ENCODE measurements at regions not wholly inside any gene's neighbourhood (a gene's known extent, or its start where the extent isn't known, plus 50 kb on each side); places are given as distances from the start of the nearest gene placed in this dataset.

GRCh38 chr7:130975731-130976130, 241.7 kb upstream of the KLF14 start:
- H3K27me3 ChIP-seq: no peaks in the 10 kb centered on the region
- H3K9me3 ChIP-seq: no peaks in the 10 kb centered on the region
- DNase-seq (ENCODE audit: low spot score in 2 of 2): no peak
- H3K4me1 ChIP-seq: peaks cover 0 to 5% of the 10 kb centered on the region in 2 donors
- no peak overlapping the region for H3K4me3 ChIP-seq
- TF ChIP-seq POLR2A (IDR thresholded peaks at IDR 0.05) (no peak), CTCF (IDR thresholded peaks at IDR 0.05) (no peak), POLR2AphosphoS5 (IDR thresholded peaks at IDR 0.05) (no peak)
- intact Hi-C loops (cut with DNase I; ENCODE audit: low total_unique reads): no loop called here
- no peaks in the 10 kb centered on the region for H3K36me3 ChIP-seq
- H3K27ac ChIP-seq: no peak overlapping the region

- peak overlapping the region; percentile 3 to 37 for H3K27ac ChIP-seq
- TF ChIP-seq CTCF (IDR thresholded peaks at IDR 0.05): peak; percentile 24 to 49 (median 49)
- no peak for TF ChIP-seq POLR2A (IDR thresholded peaks at IDR 0.05)
- no peak for TF ChIP-seq POLR2AphosphoS5 (IDR thresholded peaks at IDR 0.05)
- no peaks in the 10 kb centered on the region for H3K27me3 ChIP-seq
- no peaks in the 10 kb centered on the region for H3K9me3 ChIP-seq
- no peak for DNase-seq (ENCODE audit: low spot score in 2 of 2)
- H3K36me3 ChIP-seq: no peaks in the 10 kb centered on the region
- intact Hi-C loops (cut with DNase I; ENCODE audit: low total_unique reads): no loop called here
- peaks cover 8 to 19% of the 10 kb centered on the region in 2 donors for H3K4me1 ChIP-seq
- no peak overlapping the region for H3K4me3 ChIP-seq
Measured at GRCh38 chr7:130982160-130982638, 248.2 kb upstream of the KLF14 start.

GRCh38 chr7:130982651-130983050, 248.6 kb upstream of the KLF14 start:
- H3K9me3 ChIP-seq: no peaks in the 10 kb centered on the region
- peak overlapping the region in 1 of 2 donors; percentile 37 for H3K27ac ChIP-seq
- no peaks in the 10 kb centered on the region for H3K27me3 ChIP-seq
- no peak for DNase-seq (ENCODE audit: low spot score in 2 of 2)
- intact Hi-C loops (cut with DNase I; ENCODE audit: low total_unique reads): no loop called here
- H3K36me3 ChIP-seq: no peaks in the 10 kb centered on the region
- peaks cover 8 to 19% of the 10 kb centered on the region in 2 donors for H3K4me1 ChIP-seq
- TF ChIP-seq POLR2AphosphoS5 (IDR thresholded peaks at IDR 0.05) (no peak), CTCF (IDR thresholded peaks at IDR 0.05) (no peak), POLR2A (IDR thresholded peaks at IDR 0.05) (no peak)
- no peak overlapping the region for H3K4me3 ChIP-seq

- no peak for DNase-seq (ENCODE audit: low spot score in 2 of 2)
- no peak for TF ChIP-seq CTCF (IDR thresholded peaks at IDR 0.05)
- no peak for TF ChIP-seq POLR2A (IDR thresholded peaks at IDR 0.05)
- no peak for TF ChIP-seq POLR2AphosphoS5 (IDR thresholded peaks at IDR 0.05)
- intact Hi-C loops (cut with DNase I; ENCODE audit: low total_unique reads): loop anchor here (5.0 kb wide), 1 partner anchor 418 kb away; no protein-coding TSS in a partner anchor
- Histone ChIP-seq H3K4me3 (no peak overlapping the region), H3K27me3 (no peaks in the 10 kb centered on the region), H3K4me1 (peaks cover 8 to 32% of the 10 kb centered on the region in 2 donors), H3K27ac (peak overlapping the region; percentile 77 to 81), H3K9me3 (no peaks in the 10 kb centered on the region), H3K36me3 (no peaks in the 10 kb centered on the region)
Measured at GRCh38 chr7:130985361-130985760, 251.4 kb upstream of the KLF14 start.

GRCh38 chr7:130986261-130986690, 252.3 kb upstream of the KLF14 start:
- Histone ChIP-seq H3K9me3 (no peaks in the 10 kb centered on the region), H3K36me3 (no peaks in the 10 kb centered on the region), H3K27me3 (no peaks in the 10 kb centered on the region), H3K4me3 (peak overlapping the region in 1 of 3 donors; percentile 9), H3K4me1 (peaks cover 8 to 32% of the 10 kb centered on the region in 2 donors), H3K27ac (peak overlapping the region; percentile 77 to 81)
- intact Hi-C loops (cut with DNase I; ENCODE audit: low total_unique reads): loop anchor here (5.0 kb wide), 1 partner anchor 419 kb away; no protein-coding TSS in a partner anchor
- no peak for DNase-seq (ENCODE audit: low spot score in 2 of 2)
- TF ChIP-seq POLR2AphosphoS5 (IDR thresholded peaks at IDR 0.05) (no peak), CTCF (IDR thresholded peaks at IDR 0.05) (no peak), POLR2A (IDR thresholded peaks at IDR 0.05) (no peak)
